ENCODE measurements at regions not wholly inside any gene's neighbourhood (a gene's known extent, or its start where the extent isn't known, plus 50 kb on each side); places are given as distances from the start of the nearest gene placed in this dataset.

GRCh38 chr6:98107801-98108200, 726.6 kb upstream of the POU3F2 start:
- TF ChIP-seq CTCF (conservative IDR thresholded peaks at IDR 0.05): no peak

GRCh38 chr6:98116455-98116854, 717.9 kb upstream of the POU3F2 start:
- H3K27ac ChIP-seq: no peak overlapping the region
- TF ChIP-seq CTCF (conservative IDR thresholded peaks at IDR 0.05): no peak

More at GRCh38 chr6:98107801-98108200, 726.6 kb upstream of the POU3F2 start:
- H3K27ac ChIP-seq: no peak overlapping the region

DNA sequence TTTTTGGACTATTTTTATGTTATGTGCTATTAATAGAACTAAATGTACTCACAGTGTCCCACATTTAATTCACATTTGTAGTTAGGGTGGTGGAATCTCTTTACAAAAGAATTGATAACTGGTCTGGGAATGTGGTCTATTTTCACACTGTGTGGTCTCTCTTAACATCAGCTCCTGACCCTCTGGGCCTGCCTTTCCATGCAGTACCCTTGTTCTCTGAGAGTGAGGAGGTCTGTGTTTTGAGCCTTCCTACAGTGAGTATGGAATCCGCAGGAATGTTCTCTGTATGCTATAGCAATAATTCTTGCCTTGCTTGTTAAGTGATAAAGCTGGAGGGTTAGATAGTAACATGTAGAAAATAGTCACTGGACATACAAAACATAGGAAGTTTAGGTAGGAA, 717.3 kb upstream of the POU3F2 start:
- no peak for TF ChIP-seq CTCF (conservative IDR thresholded peaks at IDR 0.05)
- H3K27ac ChIP-seq: no peak overlapping the region

- H3K27ac ChIP-seq: no peak overlapping the region
- no peak for TF ChIP-seq CTCF (conservative IDR thresholded peaks at IDR 0.05)
Observed at GRCh38 chr6:98118397-98119045, 715.9 kb upstream of the POU3F2 start.

DNA sequence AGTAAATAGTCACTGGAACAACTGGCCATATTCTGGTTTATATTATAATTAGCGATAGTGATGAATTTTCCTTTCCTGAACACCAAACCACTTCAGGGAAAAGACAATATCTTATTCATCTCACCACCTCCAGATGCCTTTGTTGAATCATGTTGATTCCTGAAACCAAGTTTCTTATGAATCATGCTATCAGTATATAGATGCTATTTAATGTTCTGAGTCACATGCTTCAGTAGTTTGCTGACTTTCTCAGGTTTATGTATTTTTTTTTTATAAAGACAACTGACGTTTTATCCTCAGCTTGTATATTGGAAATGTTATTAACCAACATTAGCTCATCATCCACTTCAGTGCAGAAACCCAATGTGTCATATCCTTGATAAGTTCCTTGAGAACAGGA, 710.2 kb upstream of the POU3F2 start:
- H3K27ac ChIP-seq: no peak overlapping the region
- TF ChIP-seq CTCF (conservative IDR thresholded peaks at IDR 0.05): no peak

- no peak for TF ChIP-seq CTCF (conservative IDR thresholded peaks at IDR 0.05)
- no peak overlapping the region for H3K27ac ChIP-seq
Observed at GRCh38 chr6:98131290-98131990, 702.9 kb upstream of the POU3F2 start.

- H3K27ac ChIP-seq: no peak overlapping the region
- no peak for TF ChIP-seq CTCF (conservative IDR thresholded peaks at IDR 0.05)
Observed at GRCh38 chr6:98136333-98136732, 698.0 kb upstream of the POU3F2 start.
